ENCODE measurements at regions not wholly inside any gene's neighbourhood (a gene's known extent, or its start where the extent isn't known, plus 50 kb on each side); places are given as distances from the start of the nearest gene placed in this dataset.

GRCh38 chr7:46993396-46993795, 588.5 kb downstream of the TNS3 start:
- DNase-seq (no peak), ATAC-seq (ENCODE audit: low read depth) (no peak)
- ChIA-PET CTCF (no interaction called here), POLR2A (no interaction called here)
- Histone ChIP-seq H3K4me2 (replicated peaks; ENCODE audit: low read depth, low read length, poor library complexity, severe bottlenecking) (no peak overlapping the region), H3K27ac (ENCODE audit: low read length in 2 of 2) (no peak overlapping the region), H3K4me3 (ENCODE audit: control extremely low read depth in 1 of 5, extremely low read depth in 1 of 5, insufficient read depth in 1 of 5, low read depth in 2 of 5, low read length in 4 of 5) (no peak overlapping the region), H3K4me1 (ENCODE audit: control insufficient read depth in 2 of 2, insufficient read depth in 2 of 2, low read length in 2 of 2) (no peaks in the 10 kb centered on the region), H3K36me3 (replicated peaks in 1 of 2; ENCODE audit: control extremely low read depth in 1 of 2, control insufficient read depth in 1 of 2, extremely low read depth in 1 of 2, insufficient read depth in 2 of 2, low read length in 1 of 2) (no peaks in the 10 kb centered on the region), H4K20me1 (ENCODE audit: control insufficient read depth, insufficient read depth, low read length, poor library complexity, severe bottlenecking) (no peaks in the 10 kb centered on the region), H3K27me3 (replicated peaks in 1 of 4; ENCODE audit: control extremely low read depth in 1 of 4, control insufficient read depth in 3 of 4, insufficient read depth in 4 of 4, low read length in 3 of 4) (no peaks in the 10 kb centered on the region), H3K9ac (ENCODE audit: low read length) (no peak overlapping the region), H3K79me2 (ENCODE audit: control insufficient read depth, insufficient read depth, low read length) (no peaks in the 10 kb centered on the region), H3K9me3 (ENCODE audit: control extremely low read depth in 1 of 3, control insufficient read depth in 2 of 3, insufficient read depth in 1 of 3, low read length in 2 of 3) (no peaks in the 10 kb centered on the region), H2AFZ (ENCODE audit: insufficient read depth, low read depth, low read length, poor library complexity, severe bottlenecking) (no peak overlapping the region)
- intact Hi-C loops (cut with micrococcal nuclease) = no loop called here
- Mint-ChIP-seq H3K27ac (no peak overlapping the region), H3K27me3 (no peaks in the 10 kb centered on the region), H3K4me1 (no peaks in the 10 kb centered on the region), H3K9me3 (ENCODE audit: insufficient read depth) (no peaks in the 10 kb centered on the region), H3K4me3 (no peak overlapping the region)
- no peak for TF ChIP-seq EZH2 (IDR thresholded peaks at IDR 0.05; ENCODE audit: borderline replicate concordance, insufficient read depth, low read depth, low read length, poor library complexity, severe bottlenecking)
- TF ChIP-seq CTCF (IDR thresholded peaks at IDR 0.05) = no peak
- 43% methylated on average over 2 of the region's 3 CpGs for WGBS (ENCODE audit: insufficient coverage)

GRCh38 chr7:46990761-46991160, 591.1 kb downstream of the TNS3 start:
- ATAC-seq (ENCODE audit: low read depth) = no peak
- Histone ChIP-seq H3K4me1 (ENCODE audit: control insufficient read depth in 2 of 2, insufficient read depth in 2 of 2, low read length in 2 of 2) (no peaks in the 10 kb centered on the region), H4K20me1 (ENCODE audit: control insufficient read depth, insufficient read depth, low read length, poor library complexity, severe bottlenecking) (no peaks in the 10 kb centered on the region), H3K9ac (ENCODE audit: low read length) (no peak overlapping the region), H3K27ac (ENCODE audit: low read length in 2 of 2) (no peak overlapping the region), H3K4me3 (ENCODE audit: control extremely low read depth in 1 of 5, extremely low read depth in 1 of 5, insufficient read depth in 1 of 5, low read depth in 2 of 5, low read length in 4 of 5) (no peak overlapping the region), H2AFZ (ENCODE audit: insufficient read depth, low read depth, low read length, poor library complexity, severe bottlenecking) (no peak overlapping the region), H3K36me3 (replicated peaks in 1 of 2; ENCODE audit: control extremely low read depth in 1 of 2, control insufficient read depth in 1 of 2, extremely low read depth in 1 of 2, insufficient read depth in 2 of 2, low read length in 1 of 2) (no peaks in the 10 kb centered on the region), H3K27me3 (replicated peaks in 1 of 4; ENCODE audit: control extremely low read depth in 1 of 4, control insufficient read depth in 3 of 4, insufficient read depth in 4 of 4, low read length in 3 of 4) (no peaks in the 10 kb centered on the region), H3K9me3 (ENCODE audit: control extremely low read depth in 1 of 3, control insufficient read depth in 2 of 3, insufficient read depth in 1 of 3, low read length in 2 of 3) (no peaks in the 10 kb centered on the region), H3K4me2 (replicated peaks; ENCODE audit: low read depth, low read length, poor library complexity, severe bottlenecking) (no peak overlapping the region), H3K79me2 (ENCODE audit: control insufficient read depth, insufficient read depth, low read length) (no peaks in the 10 kb centered on the region)
- no peak for DNase-seq
- intact Hi-C loops (cut with micrococcal nuclease) = no loop called here
- Mint-ChIP-seq H3K4me3 (no peak overlapping the region), H3K27ac (no peak overlapping the region), H3K9me3 (ENCODE audit: insufficient read depth) (no peaks in the 10 kb centered on the region), H3K4me1 (no peaks in the 10 kb centered on the region), H3K27me3 (no peaks in the 10 kb centered on the region)
- TF ChIP-seq EZH2 (IDR thresholded peaks at IDR 0.05; ENCODE audit: borderline replicate concordance, insufficient read depth, low read depth, low read length, poor library complexity, severe bottlenecking) = no peak
- no peak for TF ChIP-seq CTCF (IDR thresholded peaks at IDR 0.05)
- ChIA-PET CTCF (no interaction called here), POLR2A (no interaction called here)
